ENCODE measurements at regions not wholly inside any gene's neighbourhood (a gene's known extent, or its start where the extent isn't known, plus 50 kb on each side); places are given as distances from the start of the nearest gene placed in this dataset.

- no peak for DNase-seq (ENCODE audit: low read depth in 3 of 3)
Observed at GRCh38 chr13:106383791-106384190, 151.7 kb downstream of the EFNB2 start.

- DNase-seq (ENCODE audit: low read depth in 3 of 3): no peak
Observed at GRCh38 chr13:106382534-106382933, 152.9 kb downstream of the EFNB2 start.

- DNase-seq (ENCODE audit: low read depth in 3 of 3): no peak
Observed at GRCh38 chr13:106381091-106381490, 154.4 kb downstream of the EFNB2 start.

- no peak for DNase-seq (ENCODE audit: low read depth in 3 of 3)
Observed at GRCh38 chr13:106377931-106378662, 157.4 kb downstream of the EFNB2 start.

GRCh38 chr13:106377341-106377740 is 158.1 kb downstream of the EFNB2 start:
- DNase-seq (ENCODE audit: low read depth in 3 of 3): no peak

GRCh38 chr13:106376401-106377112 is 158.9 kb downstream of the EFNB2 start:
- DNase-seq (ENCODE audit: low read depth in 3 of 3): no peak

- DNase-seq (ENCODE audit: low read depth in 3 of 3): no peak
Observed at GRCh38 chr13:106375085-106375484, 160.4 kb downstream of the EFNB2 start.

GRCh38 chr13:106374631-106375030 is 160.8 kb downstream of the EFNB2 start:
- no peak for DNase-seq (ENCODE audit: low read depth in 3 of 3)

- no peak for DNase-seq (ENCODE audit: low read depth in 3 of 3)
Observed at GRCh38 chr13:106373989-106374572, 161.4 kb downstream of the EFNB2 start.

GRCh38 chr13:106373304-106373988 is 162.0 kb downstream of the EFNB2 start:
- no peak for DNase-seq (ENCODE audit: low read depth in 3 of 3)

GRCh38 chr13:106372199-106373155 is 163.0 kb downstream of the EFNB2 start:
- DNase-seq (ENCODE audit: low read depth in 3 of 3): no peak

- no peak for DNase-seq (ENCODE audit: low read depth in 3 of 3)
Observed at GRCh38 chr13:106371024-106371423, 164.4 kb downstream of the EFNB2 start.

GRCh38 chr13:106369858-106370257 is 165.6 kb downstream of the EFNB2 start:
- DNase-seq (ENCODE audit: low read depth in 3 of 3): no peak

- DNase-seq (ENCODE audit: low read depth in 3 of 3): no peak
Observed at GRCh38 chr13:106369091-106369490, 166.4 kb downstream of the EFNB2 start.

- DNase-seq (ENCODE audit: low read depth in 3 of 3): no peak
Observed at GRCh38 chr13:106367361-106367971, 168.0 kb downstream of the EFNB2 start.

GRCh38 chr13:106362707-106363106 is 172.8 kb downstream of the EFNB2 start:
- no peak for DNase-seq (ENCODE audit: low read depth in 3 of 3)

GRCh38 chr13:106361621-106362020 is 173.8 kb downstream of the EFNB2 start:
- no peak for DNase-seq (ENCODE audit: low read depth in 3 of 3)

- no peak for DNase-seq (ENCODE audit: low read depth in 3 of 3)
Observed at GRCh38 chr13:106357198-106357597, 178.3 kb downstream of the EFNB2 start.

GRCh38 chr13:106355866-106356265 is 179.6 kb downstream of the EFNB2 start:
- DNase-seq (ENCODE audit: low read depth in 3 of 3): no peak

GRCh38 chr13:106354961-106355360 is 180.5 kb downstream of the EFNB2 start:
- DNase-seq (ENCODE audit: low read depth in 3 of 3): no peak

GRCh38 chr13:106352850-106353249 is 182.6 kb downstream of the EFNB2 start:
- no peak for DNase-seq (ENCODE audit: low read depth in 3 of 3)
